Activated CD8-positive, alpha-beta memory T cell treated with anti-CD3 and anti-CD28 coated beads, Interleukin-2, amount 10 ng/mL, durations not matched to agents 7 days and 5 days (primary cell): ENCODE measurements at regions not wholly inside any gene's neighbourhood (a gene's known extent, or its start where the extent isn't known, plus 50 kb on each side); places are given as distances from the start of the nearest gene placed in this dataset.

Experiments used
- ATAC-seq: fragments of 150-1000 bp; cut with Tn5 transposase; one replicate; pipeline ENCODE4 v1.10.0; 2021; ENCODE audit warnings: moderate library complexity
- CTCF ChIA-PET: fragments of 350-600 bp; sonication (Branson Sonifier 250); formaldehyde crosslinking; loops from one replicate; lab custom pipeline; 2021; ENCODE audit warnings: antibody characterized with exemption; lab: Charles Lee
- DNase-seq: peaks from one replicate; pipeline ENCODE4 v3.0.0-alpha.2; 2020
- H3K27ac Mint-ChIP-seq: one replicate; pipeline ENCODE4 v1.8.0; 2021; ENCODE audit warnings: mild to moderate bottlenecking, mixed read lengths
- H3K27me3 Mint-ChIP-seq: one replicate; pipeline ENCODE4 v1.8.0; 2021; ENCODE audit warnings: mixed read lengths
- H3K36me3 Mint-ChIP-seq: one replicate; pipeline ENCODE4 v1.8.0; 2021; ENCODE audit warnings: mild to moderate bottlenecking, mixed read lengths
- H3K4me1 Mint-ChIP-seq: one replicate; pipeline ENCODE4 v1.8.0; 2021; ENCODE audit warnings: mixed read lengths
- H3K4me3 Mint-ChIP-seq: one replicate; pipeline ENCODE4 v1.8.0; 2021; ENCODE audit warnings: mild to moderate bottlenecking, moderate library complexity, mixed read lengths
- H3K9me3 Mint-ChIP-seq: one replicate; pipeline ENCODE4 v1.8.0; 2022; ENCODE audit warnings: low read depth, mixed read lengths

- DNase-seq: no peak
- Mint-ChIP-seq H3K27me3 (no peaks in the 10 kb centered on the region), H3K4me3 (no peak overlapping the region), H3K36me3 (no peaks in the 10 kb centered on the region), H3K9me3 (no peaks in the 10 kb centered on the region), H3K4me1 (no peaks in the 10 kb centered on the region), H3K27ac (no peak overlapping the region)
- CTCF ChIA-PET: no interaction called here
- ATAC-seq: no peak
These were observed 98.3 kb upstream of the FBN2 start for GRCh38 chr5:128636361-128636760.

- Mint-ChIP-seq H3K27ac (no peak overlapping the region), H3K9me3 (no peaks in the 10 kb centered on the region), H3K4me3 (no peak overlapping the region), H3K27me3 (no peaks in the 10 kb centered on the region), H3K36me3 (no peaks in the 10 kb centered on the region), H3K4me1 (no peaks in the 10 kb centered on the region)
- no peak for ATAC-seq
- no peak for DNase-seq
- CTCF ChIA-PET: no interaction called here
These were observed 99.0 kb upstream of the FBN2 start for GRCh38 chr5:128637031-128637430.

DNA sequence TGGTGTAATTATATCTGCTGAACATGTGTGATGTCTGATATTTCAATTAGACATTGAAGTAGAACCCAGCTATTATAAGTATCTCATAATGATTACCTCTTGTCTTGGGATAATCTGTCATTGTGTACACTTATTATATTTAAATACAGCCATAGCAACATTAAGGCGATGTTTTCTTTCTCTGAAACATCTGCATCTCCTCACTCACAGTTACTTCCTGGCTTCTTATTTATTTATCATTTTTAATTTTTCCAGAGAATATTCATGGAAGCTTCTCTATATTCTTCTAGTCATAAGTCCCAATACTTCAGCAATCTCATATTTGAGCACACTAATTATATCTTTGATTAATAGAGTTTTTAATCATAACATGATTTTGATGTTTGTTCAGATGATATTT is 103.8 kb upstream of the FBN2 start:
- Mint-ChIP-seq H3K36me3 (no peaks in the 10 kb centered on the region), H3K27ac (no peak overlapping the region), H3K9me3 (no peaks in the 10 kb centered on the region), H3K4me1 (no peaks in the 10 kb centered on the region), H3K4me3 (no peak overlapping the region), H3K27me3 (no peaks in the 10 kb centered on the region)
- ATAC-seq (no peak), DNase-seq (no peak)
- CTCF ChIA-PET: no interaction called here

- DNase-seq (no peak), ATAC-seq (no peak)
- CTCF ChIA-PET: interaction anchor here (0.9 kb wide), 1 partner anchor 16 kb away, joined by 3 read pairs; no protein-coding TSS in a partner anchor
- Mint-ChIP-seq H3K9me3 (no peaks in the 10 kb centered on the region), H3K27me3 (no peaks in the 10 kb centered on the region), H3K4me1 (no peaks in the 10 kb centered on the region), H3K36me3 (no peaks in the 10 kb centered on the region), H3K27ac (no peak overlapping the region), H3K4me3 (no peak overlapping the region)
These were observed 106.8 kb upstream of the FBN2 start for GRCh38 chr5:128644863-128645262.

- CTCF ChIA-PET: no interaction called here
- DNase-seq (no peak), ATAC-seq (no peak)
- H3K9me3 Mint-ChIP-seq: no peaks in the 10 kb centered on the region
- H3K4me1 Mint-ChIP-seq: no peaks in the 10 kb centered on the region
- no peaks in the 10 kb centered on the region for H3K27me3 Mint-ChIP-seq
- no peaks in the 10 kb centered on the region for H3K36me3 Mint-ChIP-seq
- H3K27ac Mint-ChIP-seq: no peak overlapping the region
- H3K4me3 Mint-ChIP-seq: no peak overlapping the region
These were observed 107.5 kb upstream of the FBN2 start for GRCh38 chr5:128645581-128645980.

GRCh38 chr5:128646176-128646575 is 108.1 kb upstream of the FBN2 start:
- CTCF ChIA-PET: no interaction called here
- Mint-ChIP-seq H3K4me1 (no peaks in the 10 kb centered on the region), H3K27me3 (no peaks in the 10 kb centered on the region), H3K27ac (no peak overlapping the region), H3K9me3 (no peaks in the 10 kb centered on the region), H3K4me3 (no peak overlapping the region), H3K36me3 (no peaks in the 10 kb centered on the region)
- DNase-seq: no peak
- no peak for ATAC-seq

DNA sequence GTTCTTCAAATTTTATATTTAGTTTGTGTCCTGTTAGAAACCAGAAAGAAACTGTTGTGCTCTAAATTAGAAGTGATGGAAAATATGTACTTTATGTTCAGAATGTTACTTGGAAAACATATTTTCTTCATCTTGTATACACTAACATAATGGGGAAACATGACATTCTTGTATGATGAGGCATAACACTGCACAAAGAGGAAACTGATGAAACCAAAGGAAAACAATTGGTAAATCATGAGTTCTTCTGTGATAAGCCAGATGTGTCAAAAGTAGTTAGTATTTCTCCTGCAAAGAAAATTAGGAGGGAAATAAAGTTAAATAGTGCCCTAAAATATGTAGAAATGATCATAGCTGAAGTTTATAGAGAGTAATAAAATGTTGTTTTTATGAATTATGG is 111.1 kb upstream of the FBN2 start:
- Mint-ChIP-seq H3K4me1 (no peaks in the 10 kb centered on the region), H3K27ac (no peak overlapping the region), H3K9me3 (no peaks in the 10 kb centered on the region), H3K27me3 (no peaks in the 10 kb centered on the region), H3K36me3 (no peaks in the 10 kb centered on the region), H3K4me3 (no peak overlapping the region)
- CTCF ChIA-PET: no interaction called here
- DNase-seq: no peak
- ATAC-seq: no peak

DNA sequence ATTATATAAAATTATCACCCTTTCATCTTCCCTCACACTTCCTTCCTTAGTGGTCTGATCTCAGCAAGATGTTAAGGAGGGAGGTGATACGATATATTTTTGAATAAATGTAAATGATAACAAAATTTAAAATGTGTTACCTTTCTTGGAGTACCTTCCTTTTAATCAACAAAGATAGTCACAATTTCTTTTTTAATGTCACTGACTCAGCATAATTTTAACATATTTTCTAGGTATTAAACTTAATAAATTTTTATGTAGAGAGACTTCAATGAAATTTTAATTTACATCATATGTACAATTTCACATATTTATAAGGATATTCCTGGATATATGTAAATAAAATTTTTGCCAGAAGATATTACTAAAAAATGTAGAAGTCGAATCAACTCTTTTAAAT is 125.0 kb upstream of the FBN2 start:
- CTCF ChIA-PET: no interaction called here
- ATAC-seq (no peak), DNase-seq (no peak)
- Mint-ChIP-seq H3K27ac (no peak overlapping the region), H3K4me3 (no peak overlapping the region), H3K4me1 (no peaks in the 10 kb centered on the region), H3K27me3 (no peaks in the 10 kb centered on the region), H3K36me3 (no peaks in the 10 kb centered on the region), H3K9me3 (no peaks in the 10 kb centered on the region)

DNA sequence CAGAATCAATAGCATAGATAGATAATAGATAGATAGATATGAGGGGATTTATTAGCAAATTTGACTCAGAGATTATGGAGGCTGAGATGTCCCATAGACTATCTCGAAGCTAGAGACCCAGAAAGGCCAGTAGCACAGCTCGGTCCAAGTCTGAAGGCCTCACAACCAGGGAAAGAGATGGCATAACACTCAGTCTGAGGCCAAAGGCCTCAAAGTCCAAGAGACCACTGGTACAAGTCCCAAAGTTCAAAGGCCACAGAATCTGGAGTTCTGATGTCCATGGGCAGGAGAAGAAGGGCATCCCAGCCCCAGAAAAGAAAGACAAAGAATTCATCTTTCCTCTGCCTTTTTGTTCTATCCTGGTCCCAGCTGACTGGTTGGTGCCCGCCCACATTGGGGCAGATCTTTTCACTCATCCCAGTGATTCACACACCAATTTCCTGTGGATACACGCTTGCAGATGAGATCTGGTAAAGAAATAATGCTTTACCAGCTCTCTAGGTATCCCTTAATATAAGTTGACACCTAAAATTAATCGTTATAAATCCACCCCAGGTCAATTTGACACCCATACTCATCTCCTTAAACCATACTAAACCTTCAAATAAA is 127.8 kb upstream of the FBN2 start:
- Mint-ChIP-seq H3K36me3 (no peaks in the 10 kb centered on the region), H3K9me3 (no peaks in the 10 kb centered on the region), H3K4me3 (no peak overlapping the region), H3K4me1 (no peaks in the 10 kb centered on the region), H3K27me3 (no peaks in the 10 kb centered on the region), H3K27ac (no peak overlapping the region)
- no peak for ATAC-seq
- no peak for DNase-seq
- CTCF ChIA-PET: no interaction called here

DNA sequence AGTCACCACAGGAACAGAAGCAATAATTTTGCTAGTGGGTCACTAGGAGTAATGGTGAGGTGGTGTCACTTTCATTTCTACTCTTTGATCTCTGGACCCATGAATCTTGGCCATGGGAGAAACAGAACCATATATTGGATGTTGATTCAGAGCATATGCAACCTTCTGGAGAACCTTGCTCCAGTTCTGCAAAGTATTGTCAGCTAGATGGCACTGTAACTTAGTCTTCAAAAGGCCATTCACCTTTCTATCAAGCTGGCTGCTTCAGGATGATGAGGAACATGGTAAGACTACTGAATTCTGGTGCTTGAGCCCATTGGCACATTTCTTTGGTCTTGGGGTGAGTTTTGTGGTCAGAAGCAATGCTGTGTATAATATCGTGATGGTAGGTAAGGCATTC is 129.1 kb upstream of the FBN2 start:
- ATAC-seq: no peak
- Mint-ChIP-seq H3K4me1 (no peaks in the 10 kb centered on the region), H3K9me3 (no peaks in the 10 kb centered on the region), H3K27ac (no peak overlapping the region), H3K27me3 (no peaks in the 10 kb centered on the region), H3K36me3 (no peaks in the 10 kb centered on the region), H3K4me3 (no peak overlapping the region)
- no peak for DNase-seq
- CTCF ChIA-PET: no interaction called here

DNA sequence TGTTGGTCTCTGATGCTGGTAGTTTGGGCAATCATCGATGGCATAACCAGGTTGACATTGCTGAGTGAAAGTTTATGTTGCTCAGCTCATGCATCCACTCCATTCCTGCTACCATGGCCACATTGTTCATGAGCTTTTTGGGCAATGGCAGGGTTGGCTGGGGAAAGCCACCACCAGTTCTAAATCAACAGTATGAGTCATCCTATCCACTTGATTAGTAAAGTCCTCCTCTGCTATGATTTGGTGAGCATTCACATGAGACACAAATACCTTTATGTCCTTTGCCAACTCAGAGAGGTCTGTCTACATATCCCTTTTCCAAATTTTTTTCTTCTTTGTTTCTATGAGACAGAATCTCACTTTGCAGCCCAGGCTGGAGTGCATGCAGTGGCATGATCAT is 129.7 kb upstream of the FBN2 start:
- Mint-ChIP-seq H3K4me3 (no peak overlapping the region), H3K4me1 (no peaks in the 10 kb centered on the region), H3K36me3 (no peaks in the 10 kb centered on the region), H3K9me3 (no peaks in the 10 kb centered on the region), H3K27me3 (no peaks in the 10 kb centered on the region), H3K27ac (no peak overlapping the region)
- no peak for DNase-seq
- no peak for ATAC-seq
- CTCF ChIA-PET: no interaction called here

DNA sequence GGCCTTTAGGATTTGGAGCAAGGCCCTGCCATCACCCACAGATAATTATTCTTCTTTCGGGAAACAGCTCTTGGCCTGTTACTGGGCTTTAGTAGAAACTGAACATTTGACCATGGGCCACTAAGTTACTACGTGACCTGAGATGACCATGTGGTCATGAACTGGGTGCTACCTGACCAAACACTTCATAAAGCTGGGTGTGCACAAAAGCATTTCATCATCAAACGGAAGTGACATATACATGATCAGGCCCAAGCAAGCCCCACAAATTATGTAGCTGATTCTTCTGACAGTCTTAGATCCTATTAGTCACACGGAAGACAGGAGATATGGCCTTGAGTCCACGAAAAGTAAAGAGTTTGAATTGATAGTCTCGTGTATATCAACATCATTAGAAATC is 130.9 kb upstream of the FBN2 start:
- Mint-ChIP-seq H3K4me3 (no peak overlapping the region), H3K27me3 (no peaks in the 10 kb centered on the region), H3K4me1 (no peaks in the 10 kb centered on the region), H3K27ac (no peak overlapping the region), H3K9me3 (no peaks in the 10 kb centered on the region), H3K36me3 (no peaks in the 10 kb centered on the region)
- DNase-seq (no peak), ATAC-seq (no peak)
- CTCF ChIA-PET: no interaction called here

- no peaks in the 10 kb centered on the region for H3K4me1 Mint-ChIP-seq
- CTCF ChIA-PET: no interaction called here
- no peaks in the 10 kb centered on the region for H3K9me3 Mint-ChIP-seq
- no peak for DNase-seq
- H3K27ac Mint-ChIP-seq: no peak overlapping the region
- no peaks in the 10 kb centered on the region for H3K36me3 Mint-ChIP-seq
- H3K4me3 Mint-ChIP-seq: no peak overlapping the region
- H3K27me3 Mint-ChIP-seq: no peaks in the 10 kb centered on the region
- no peak for ATAC-seq
These were observed 131.8 kb upstream of the FBN2 start for GRCh38 chr5:128669803-128670202.

DNA sequence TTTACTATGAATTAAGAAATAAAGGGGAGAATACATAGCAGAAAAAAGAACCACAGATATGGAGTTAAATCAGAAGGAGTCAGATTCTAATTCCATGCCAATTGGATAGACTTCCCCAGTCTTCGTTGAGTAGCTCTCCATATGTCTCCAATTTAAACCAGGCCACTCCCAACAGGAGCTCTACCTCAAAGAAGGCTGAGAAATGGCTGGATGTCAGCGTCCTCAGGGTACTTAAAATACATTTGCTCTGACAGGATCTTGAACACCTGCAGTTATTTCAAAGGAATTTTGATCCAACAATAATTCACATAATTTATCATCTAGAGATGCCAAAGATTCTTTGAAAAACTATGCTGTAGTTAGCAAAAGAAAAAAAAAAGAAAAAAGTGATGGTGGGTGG is 133.9 kb upstream of the FBN2 start:
- CTCF ChIA-PET: no interaction called here
- Mint-ChIP-seq H3K36me3 (no peaks in the 10 kb centered on the region), H3K27ac (no peak overlapping the region), H3K4me1 (no peaks in the 10 kb centered on the region), H3K9me3 (no peaks in the 10 kb centered on the region), H3K4me3 (no peak overlapping the region), H3K27me3 (no peaks in the 10 kb centered on the region)
- DNase-seq (no peak), ATAC-seq (no peak)

- Mint-ChIP-seq H3K4me3 (no peak overlapping the region), H3K36me3 (no peaks in the 10 kb centered on the region), H3K4me1 (no peaks in the 10 kb centered on the region), H3K27ac (no peak overlapping the region), H3K9me3 (no peaks in the 10 kb centered on the region), H3K27me3 (no peaks in the 10 kb centered on the region)
- DNase-seq: no peak
- CTCF ChIA-PET: interaction anchor here (0.7 kb wide), 1 partner anchor 773 kb away, joined by 3 read pairs; no protein-coding TSS in a partner anchor
- no peak for ATAC-seq
These were observed 135.0 kb upstream of the FBN2 start for GRCh38 chr5:128673000-128673399.
